Stimulated activated CD8-positive, alpha-beta memory T cell treated with anti-CD3 and anti-CD28 coated beads, Interleukin-15, amount 100 ng/mL, for 24 hours (primary cell): ENCODE measurements at regions not wholly inside any gene's neighbourhood (a gene's known extent, or its start where the extent isn't known, plus 50 kb on each side); places are given as distances from the start of the nearest gene placed in this dataset.
"Not testable (repeated sequence)": the region's sequence is repeated elsewhere in the genome, so short reads cannot be mapped to it uniquely, and the experiment has no call there.

ENCODE experiments used
- DNase-seq: peaks from one replicate; pipeline ENCODE4 v3.0.0-alpha.2; 2020; ENCODE audit warnings: low read depth

GRCh38 chr1:101122452-101123166 lies 97.0 kb upstream of the DPH5 start:
- no peak for DNase-seq

DNA sequence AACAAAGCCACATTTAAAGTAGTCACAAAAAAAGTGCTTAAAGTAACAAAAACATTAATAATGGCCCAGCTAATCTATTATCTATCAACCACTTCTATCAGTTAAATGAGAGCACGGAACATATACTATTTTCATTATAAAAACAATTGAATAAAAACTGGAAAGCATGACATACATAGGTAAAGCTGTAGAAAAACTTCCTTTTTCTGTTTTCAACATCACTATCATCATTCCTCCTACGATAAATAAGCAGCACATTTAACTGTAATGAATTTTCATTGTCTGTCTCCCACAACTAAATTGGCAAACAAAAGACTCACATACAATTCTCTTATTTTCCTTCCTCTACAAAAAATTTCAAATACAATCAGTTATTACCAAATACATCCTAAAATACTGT lies 96.4 kb upstream of the DPH5 start:
- no peak for DNase-seq

DNA sequence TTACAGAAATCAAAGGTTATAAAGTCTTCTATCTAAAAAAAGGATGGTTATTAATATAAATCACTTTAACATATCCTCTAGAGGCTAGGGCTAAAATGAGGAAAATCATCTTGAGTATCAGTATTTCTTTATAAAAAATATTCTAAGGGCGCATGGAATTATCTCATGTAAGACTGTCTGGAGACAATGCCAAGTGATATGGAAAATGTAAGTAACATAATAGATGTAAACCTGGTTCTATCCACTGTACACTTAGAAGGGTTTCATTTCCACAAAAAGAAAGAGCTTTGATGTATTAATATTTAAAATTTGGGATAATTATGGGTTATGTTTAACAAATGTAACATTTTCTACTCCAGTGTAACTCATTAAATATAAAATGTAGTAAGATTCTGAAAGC lies 95.9 kb upstream of the DPH5 start:
- DNase-seq: no peak

DNA sequence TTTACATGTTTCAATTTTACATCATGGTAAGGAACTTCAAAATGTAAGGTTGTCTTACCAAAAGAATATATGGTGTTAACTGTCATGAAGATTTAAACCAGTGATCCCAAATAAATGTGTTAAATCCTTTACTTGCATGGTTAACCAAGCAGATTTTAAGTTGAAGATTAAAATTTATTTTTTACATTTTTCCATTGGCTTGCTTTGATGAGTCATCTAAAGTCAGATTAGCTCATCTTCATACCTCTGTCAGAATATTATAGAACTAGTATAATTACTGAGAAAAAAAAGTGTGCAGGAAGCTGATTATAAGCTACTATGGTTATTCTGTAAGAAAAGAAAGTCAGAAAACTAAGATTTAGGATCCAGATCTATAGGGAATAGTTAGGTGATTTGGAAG lies 95.3 kb upstream of the DPH5 start:
- DNase-seq: no peak

- no peak for DNase-seq
Measured at GRCh38 chr1:101119289-101119688, 93.7 kb upstream of the DPH5 start.

- no peak for DNase-seq
Measured at GRCh38 chr1:101116006-101116405, 90.4 kb upstream of the DPH5 start.

DNA sequence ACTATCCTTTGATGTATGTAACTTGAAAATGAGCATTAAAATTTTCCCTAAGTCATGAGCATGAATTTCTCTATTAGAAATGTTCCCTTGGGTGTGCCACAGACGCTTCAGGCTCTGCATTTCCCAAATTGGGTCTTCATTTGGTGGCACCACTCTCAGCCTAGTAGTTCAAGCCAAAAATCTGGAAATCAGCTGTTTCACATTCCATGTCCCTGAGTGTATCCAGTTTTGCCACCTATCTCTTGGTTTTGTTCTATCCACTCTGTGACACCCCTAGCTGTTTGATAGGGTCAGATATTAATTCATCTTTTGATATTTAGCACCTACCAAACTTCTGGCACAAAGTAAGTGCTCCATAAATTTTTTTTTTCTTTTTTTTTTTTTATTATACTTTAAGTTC lies 89.5 kb upstream of the DPH5 start:
- no peak for DNase-seq

DNA sequence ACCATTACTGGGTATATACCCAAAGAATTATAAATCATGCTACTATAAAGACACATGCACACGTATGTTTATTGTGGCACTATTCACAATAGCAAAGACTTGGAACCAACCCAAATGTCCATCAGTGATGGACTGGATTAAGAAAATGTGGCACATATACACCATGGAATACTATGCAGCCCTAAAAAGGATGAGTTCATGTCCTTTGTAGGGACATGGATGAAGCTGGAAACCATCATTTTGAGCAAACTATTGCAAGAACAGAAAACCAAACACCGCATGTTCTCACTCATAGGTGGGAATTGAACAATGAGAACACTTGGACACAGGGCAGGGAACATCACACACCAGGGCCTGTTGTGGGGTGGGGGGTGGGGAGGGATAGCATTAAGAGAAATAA lies 88.5 kb upstream of the DPH5 start:
- not testable (repeated sequence) for DNase-seq

DNA sequence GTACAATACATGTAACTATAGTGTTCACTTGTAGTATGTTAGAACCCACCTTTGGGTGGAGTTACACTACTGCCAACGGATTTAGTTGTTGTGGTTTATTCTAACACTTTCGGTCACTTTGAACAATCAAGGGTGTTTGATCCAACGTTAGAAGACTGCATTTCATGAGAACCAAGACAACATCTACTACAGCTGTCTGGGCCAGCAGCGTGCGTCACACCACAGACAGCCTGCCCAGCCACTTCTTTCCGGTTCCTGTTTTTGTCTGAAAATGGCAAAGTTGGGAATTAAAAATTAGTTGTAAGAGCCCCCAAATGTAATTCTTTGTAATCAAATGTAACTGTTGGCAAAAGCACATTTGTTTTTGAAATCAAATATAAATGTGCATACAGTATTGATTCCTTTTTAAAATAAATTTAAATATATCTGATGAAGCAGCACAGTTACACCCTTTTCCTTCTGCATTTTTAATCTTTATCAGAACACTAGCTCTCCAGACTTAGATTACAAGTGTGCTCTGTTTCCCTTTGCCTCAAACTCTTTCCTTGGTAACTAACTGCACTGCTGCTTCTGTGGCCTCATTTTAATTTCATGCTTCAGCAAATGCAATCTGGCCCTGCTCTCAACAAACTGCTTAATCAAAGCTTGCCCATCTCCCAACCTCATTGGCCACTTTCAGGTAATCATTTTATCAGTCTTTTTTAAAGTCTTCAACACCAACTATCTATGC lies 86.6 kb upstream of the DPH5 start:
- no peak for DNase-seq

DNA sequence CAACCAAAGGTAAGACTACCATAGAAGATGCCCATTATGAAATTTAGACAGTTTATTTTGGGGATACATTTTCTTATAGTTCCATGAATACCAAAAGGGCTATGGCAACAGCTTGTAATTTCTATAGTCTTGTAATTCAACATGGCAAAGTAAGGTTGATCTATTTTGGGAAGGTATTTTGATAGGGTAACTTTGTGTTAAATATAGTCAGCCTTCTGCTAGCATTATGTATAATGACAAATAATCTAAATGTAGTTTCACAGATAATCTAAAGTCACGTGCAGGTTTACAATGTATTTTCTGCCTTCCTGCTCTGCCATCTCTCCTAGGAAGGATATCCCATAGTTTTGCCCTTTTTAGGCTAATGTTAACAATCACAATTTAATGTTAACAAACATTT lies 85.9 kb upstream of the DPH5 start:
- DNase-seq: no peak

- DNase-seq: no peak
Measured at GRCh38 chr1:101109791-101110190, 84.2 kb upstream of the DPH5 start.

DNA sequence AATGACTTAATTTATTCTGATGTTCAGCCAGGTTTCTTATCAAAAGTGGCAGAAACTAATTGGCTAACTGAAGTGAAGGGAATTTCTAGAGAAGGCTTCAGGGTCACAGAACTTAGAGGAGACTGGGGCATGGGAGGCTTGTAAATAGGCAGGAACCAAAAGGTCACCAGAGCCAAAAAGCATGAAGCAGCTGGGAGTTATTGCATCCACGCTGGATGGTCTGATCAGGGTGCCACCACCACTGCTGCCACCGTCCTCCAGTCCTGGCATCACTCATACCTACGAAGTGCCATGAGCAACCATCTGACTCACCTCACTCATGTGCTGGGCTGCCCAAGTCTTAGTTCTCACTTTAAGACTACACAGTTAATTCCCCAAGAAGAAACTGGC lies 82.5 kb upstream of the DPH5 start:
- DNase-seq: no peak

GRCh38 chr1:101107496-101108110 lies 82.0 kb upstream of the DPH5 start:
- no peak for DNase-seq

GRCh38 chr1:101105877-101106276 lies 80.3 kb upstream of the DPH5 start:
- no peak for DNase-seq

- DNase-seq: no peak
Measured at GRCh38 chr1:101102426-101103156, 77.0 kb upstream of the DPH5 start.

DNA sequence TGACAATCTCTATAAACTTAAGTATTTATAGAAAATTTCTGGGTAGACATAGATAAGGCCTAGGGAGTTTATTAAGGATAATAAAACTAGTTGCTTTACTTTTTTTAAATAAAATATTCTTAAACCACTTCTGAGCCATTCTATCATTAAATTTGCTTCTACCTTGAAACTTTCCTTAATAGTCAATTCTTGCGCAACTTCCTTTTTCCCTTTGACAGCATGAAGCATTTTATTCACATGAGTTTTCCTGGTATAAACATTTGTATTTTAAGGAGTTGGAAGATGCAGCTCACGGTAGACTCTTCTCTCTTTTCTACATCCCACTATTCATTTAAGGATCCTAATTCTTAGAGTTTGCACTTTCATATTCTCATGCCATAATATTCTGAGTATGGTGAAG lies 75.8 kb upstream of the DPH5 start:
- DNase-seq: no peak

DNA sequence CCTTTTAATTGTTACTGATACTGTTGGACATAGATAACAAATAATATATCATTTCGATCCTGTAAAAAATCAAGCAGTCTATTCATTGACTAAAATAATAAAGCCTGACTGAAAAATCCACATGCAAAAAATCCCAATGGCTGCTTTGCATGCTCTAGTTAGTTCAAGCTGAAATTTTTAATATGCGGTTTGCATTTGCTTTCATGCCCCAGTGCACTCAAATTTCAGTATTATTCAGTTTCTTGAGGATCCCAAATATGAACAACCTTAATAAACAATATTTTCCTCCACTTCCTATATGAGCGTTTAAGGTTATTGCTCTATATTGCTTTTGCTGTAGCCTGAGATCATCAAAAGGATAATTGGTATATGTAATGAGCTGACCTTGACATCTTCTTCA lies 75.1 kb upstream of the DPH5 start:
- no peak for DNase-seq

- DNase-seq: no peak
Measured at GRCh38 chr1:101098907-101099306, 73.3 kb upstream of the DPH5 start.

DNA sequence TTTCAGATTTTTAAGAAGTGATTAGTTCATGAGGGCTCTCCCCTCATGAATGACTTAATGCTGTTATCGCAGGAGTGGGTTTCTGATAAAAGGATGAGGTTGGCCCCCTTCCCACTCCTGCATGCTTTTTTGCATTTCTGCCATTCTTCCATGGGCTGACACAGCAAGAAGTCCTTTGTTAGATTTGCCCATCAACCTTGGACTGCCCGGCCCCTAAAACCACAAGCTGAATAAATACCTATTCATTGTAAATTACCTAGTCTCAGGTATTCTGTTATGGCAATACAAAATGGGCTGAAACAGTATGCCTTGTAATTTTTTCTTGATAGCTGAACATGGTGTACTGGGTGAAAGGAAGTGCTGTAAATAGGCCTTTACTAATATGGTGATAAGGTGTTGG lies 72.7 kb upstream of the DPH5 start:
- DNase-seq: no peak

DNA sequence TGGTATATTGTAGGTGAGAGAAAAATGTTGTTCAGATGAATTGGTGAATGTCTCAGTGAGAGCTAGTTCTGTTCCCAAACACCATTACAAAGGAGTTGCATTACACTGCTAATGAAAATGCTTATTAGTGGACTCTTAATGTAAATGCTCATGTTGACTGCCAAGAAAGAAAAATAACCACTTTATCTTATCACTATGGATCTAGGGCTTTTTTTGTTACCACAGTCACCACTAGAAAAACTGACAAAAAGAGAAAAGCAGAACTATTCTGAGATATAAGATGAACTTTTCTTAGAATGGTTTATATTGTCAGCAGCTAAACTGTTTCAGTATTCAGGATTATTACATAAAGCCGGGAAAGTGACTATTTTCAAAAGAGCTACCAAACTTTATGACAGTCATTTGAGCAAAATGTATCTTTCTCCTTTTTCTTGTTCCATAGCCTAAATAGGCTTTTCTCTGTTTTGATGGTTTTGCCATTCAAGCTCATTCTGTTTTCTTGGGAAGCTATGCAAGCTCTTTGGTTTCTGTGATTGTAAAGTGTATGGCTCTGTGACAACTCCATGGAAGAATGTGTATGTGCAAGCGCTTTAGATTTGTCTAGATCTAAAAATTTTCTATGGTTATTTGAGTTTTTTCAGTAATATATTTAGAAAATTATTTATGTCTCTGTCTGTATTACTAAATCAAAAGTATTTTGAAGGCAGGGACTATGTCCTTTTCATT lies 64.2 kb upstream of the DPH5 start:
- DNase-seq: no peak

- no peak for DNase-seq
Measured at GRCh38 chr1:101088431-101088830, 62.8 kb upstream of the DPH5 start.

GRCh38 chr1:101086783-101087182 lies 61.2 kb upstream of the DPH5 start:
- DNase-seq: no peak
